NCI-H1092 (cell line): ENCODE measurements at regions not wholly inside any gene's neighbourhood (a gene's known extent, or its start where the extent isn't known, plus 50 kb on each side); places are given as distances from the start of the nearest gene placed in this dataset.
"Not testable (repeated sequence)": the region's sequence is repeated elsewhere in the genome, so short reads cannot be mapped to it uniquely, and the experiment has no call there.

Experiments used
- DNase-seq: peaks from one replicate; lab custom pipeline; 2025; lab: John Stamatoyannopoulos, UW

GRCh38 chr2:48043746-48044145 is 137.4 kb upstream of the FBXO11 start:
- DNase-seq: no peak

GRCh38 chr2:48045613-48046012 is 139.3 kb upstream of the FBXO11 start:
- DNase-seq: no peak

- no peak for DNase-seq
Measured at GRCh38 chr2:48048476-48049171, 142.3 kb upstream of the FBXO11 start.

DNA sequence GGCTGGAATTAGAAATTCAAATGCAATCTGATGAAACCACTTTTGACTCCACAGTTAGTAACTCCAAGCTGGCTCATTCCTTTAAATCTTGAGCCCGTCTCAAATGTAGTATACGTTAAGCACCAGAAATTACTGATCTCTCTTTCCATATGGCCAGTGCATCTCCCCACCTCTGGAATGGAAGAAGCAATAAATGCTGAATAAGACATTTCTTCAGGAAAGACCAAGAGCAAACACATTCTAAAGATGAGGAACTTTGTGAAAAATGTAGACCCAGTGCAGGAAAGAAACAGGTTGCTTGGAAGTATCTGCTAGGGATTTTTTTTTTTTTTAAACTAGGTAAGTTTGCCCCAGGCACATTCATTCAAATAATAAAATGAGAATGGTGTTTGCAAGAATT is 143.1 kb upstream of the FBXO11 start:
- no peak for DNase-seq

DNA sequence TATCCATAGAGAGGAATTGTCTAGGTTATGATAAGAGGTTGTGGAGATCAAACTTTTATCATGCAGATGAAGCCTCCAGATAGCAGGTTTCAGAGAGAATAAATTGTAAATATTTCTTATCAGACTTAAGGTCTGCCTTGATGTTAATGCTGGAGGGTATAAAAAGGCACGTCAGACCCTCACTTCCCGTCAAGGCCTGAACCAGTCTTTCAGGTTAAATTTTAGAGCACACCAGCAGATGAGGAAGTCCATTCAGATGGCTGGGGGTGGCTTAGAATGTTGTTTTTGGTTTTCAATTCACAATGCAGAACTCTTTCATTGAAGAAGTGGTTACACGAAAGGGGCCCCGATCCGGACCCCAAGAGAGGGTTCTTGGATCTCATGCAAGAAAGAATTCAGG is 144.4 kb upstream of the FBXO11 start:
- no peak for DNase-seq

- DNase-seq: no peak
Measured at GRCh38 chr2:48059975-48060374, 153.7 kb upstream of the FBXO11 start.

DNA sequence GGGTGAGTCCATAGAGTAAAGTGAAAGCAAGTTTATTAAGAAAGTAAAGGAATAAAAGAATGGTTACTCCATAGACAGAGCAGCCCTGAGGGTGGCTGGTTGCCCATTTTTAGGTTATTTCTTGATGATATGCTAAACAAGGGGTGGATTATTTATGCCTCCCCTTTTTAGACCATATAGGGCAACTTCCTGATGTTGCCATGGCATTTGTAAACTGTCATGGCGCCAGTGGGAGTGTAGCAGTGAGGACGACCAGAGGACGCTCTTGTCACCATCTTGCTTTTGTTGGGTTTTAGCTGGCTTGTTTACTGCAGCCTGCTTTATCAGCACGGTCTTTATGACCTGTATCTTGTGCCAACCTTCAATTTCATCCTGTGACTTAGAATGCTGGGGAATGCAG is 155.4 kb upstream of the FBXO11 start:
- not testable (repeated sequence) for DNase-seq

DNA sequence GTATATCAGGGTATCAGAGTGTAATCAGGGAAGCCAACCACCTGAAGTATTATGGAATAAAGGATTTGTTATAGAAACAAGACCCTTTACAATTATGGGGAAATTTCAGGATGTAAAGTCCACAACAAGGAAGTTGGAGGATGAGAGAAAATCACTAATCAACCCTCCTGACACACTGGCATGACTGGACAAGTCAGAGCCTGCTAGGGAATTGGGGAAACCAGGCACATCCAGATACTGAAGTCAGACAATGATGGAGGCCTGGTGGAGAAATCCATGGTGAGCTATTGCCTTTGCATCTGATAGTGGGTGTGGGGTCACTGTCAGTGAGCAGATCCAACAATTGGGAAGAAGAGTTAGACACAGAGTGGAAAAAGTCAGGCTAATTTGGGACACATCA is 158.8 kb upstream of the FBXO11 start:
- no peak for DNase-seq

GRCh38 chr2:48066000-48066399 is 159.7 kb upstream of the FBXO11 start:
- DNase-seq: no peak

- no peak for DNase-seq
Measured at GRCh38 chr2:48069769-48070168, 163.5 kb upstream of the FBXO11 start.

- DNase-seq: no peak
Measured at GRCh38 chr2:48070415-48070814, 164.1 kb upstream of the FBXO11 start.

- no peak for DNase-seq
Measured at GRCh38 chr2:48072583-48072982, 166.3 kb upstream of the FBXO11 start.

DNA sequence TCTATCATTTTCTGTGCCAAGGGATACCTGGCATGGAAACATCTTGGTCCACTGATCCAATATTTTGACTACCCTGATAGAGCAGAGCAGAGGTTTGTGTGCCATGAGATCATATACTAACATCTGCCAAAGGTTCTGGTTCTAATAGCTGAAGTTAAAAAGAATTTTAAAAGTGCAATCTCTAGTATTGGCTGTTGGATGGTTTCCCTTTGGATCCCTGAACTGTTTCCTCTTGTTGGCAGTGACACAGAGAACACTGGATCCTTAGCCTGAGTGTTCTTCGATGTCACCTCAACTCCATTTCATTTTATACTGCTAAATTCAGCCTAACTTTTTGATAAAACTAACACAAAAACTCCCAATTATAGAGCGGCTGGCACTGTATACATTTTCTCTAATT is 169.3 kb upstream of the FBXO11 start:
- DNase-seq: no peak

- DNase-seq: no peak
Measured at GRCh38 chr2:48080534-48081316, 174.4 kb upstream of the FBXO11 start.

GRCh38 chr2:48081317-48081628 is 175.0 kb upstream of the FBXO11 start:
- no peak for DNase-seq

GRCh38 chr2:48085888-48086287 is 179.6 kb upstream of the FBXO11 start:
- no peak for DNase-seq

DNA sequence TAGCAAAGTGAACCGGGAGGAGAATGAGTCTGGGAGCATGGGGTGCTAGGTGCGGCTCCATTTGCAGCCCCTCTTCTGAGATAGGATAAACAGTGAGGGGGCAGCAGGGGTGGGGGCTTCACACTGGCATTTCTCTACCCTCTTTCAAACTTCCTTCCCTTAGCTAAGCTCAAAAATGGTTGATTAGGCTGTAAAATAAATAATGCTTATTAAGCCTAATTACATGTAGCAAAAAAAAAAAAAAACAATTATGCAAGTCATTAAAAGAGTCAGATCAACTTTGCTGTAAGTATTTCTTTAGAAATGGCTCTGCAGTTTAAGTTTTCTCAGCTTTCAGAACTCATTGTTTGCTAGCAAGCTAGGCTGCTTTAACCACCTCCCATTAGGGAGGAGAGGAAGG is 182.7 kb upstream of the FBXO11 start:
- DNase-seq: no peak

GRCh38 chr2:48089644-48090043 is 183.3 kb upstream of the FBXO11 start:
- DNase-seq: no peak

DNA sequence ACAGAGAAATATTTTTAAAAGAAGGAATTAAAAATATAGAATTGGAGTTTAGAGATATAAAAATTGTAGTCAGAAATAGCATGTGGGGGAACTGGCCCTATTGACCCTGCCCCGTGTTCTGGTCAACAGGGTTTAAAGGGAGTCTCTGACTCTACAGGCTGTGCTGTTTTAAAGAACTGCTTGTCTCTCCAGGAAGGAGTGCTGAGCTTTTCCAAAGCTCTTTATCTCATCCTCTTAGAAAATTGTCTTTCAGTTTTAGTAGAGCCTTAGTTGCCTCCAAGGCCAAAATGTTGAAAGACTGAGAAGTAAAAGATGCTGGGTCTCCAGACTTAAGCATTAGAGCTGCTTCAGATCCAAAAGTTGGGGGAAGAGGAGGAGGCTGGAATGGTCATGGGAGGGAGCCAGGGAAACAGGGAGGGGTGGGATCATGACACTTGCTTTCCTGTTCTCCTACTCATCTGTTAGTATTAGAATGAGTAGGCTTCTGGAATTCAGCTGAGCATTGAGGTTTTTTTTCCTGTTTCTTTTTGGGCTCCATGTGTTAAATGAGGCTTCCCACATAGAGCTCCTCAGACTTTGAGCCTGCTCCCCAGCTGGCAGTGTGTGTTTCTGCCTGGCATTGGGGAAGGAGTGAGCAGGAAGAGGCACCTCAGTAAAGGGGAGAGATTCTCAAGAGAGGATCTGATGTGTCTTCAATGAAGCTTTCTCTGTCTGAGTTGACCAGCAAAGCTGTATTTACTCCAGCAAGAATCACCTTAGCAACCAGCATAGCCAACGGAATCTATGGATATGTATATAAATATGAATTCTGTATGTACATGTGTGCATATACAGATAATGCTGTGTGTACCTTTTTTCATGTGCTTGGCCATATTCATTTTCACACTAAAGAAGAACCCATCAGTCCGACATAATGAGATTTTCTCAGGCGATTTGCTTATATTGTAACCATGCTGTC is 186.8 kb upstream of the FBXO11 start:
- DNase-seq: no peak

GRCh38 chr2:48096765-48097164 is 190.5 kb upstream of the FBXO11 start:
- DNase-seq: not testable (repeated sequence)

DNA sequence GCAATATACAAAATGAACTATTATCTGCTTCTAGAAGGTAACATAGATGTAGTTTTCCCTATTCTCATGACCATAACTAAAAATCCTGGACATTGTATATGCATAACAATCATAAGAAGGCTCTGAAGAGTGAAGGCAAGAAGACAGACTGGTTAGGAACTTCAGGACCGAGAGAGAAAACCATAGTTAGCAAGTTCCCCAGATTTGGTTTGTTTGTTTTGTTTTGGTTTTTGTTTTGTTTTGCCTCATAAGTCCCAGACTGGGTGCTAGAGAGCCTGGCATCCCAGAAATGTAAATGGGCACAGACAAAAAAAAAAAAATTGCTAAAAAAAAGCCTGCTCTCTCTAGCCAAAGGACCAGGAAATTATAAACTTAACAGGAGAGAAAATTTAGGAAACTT is 192.2 kb upstream of the FBXO11 start:
- no peak for DNase-seq

DNA sequence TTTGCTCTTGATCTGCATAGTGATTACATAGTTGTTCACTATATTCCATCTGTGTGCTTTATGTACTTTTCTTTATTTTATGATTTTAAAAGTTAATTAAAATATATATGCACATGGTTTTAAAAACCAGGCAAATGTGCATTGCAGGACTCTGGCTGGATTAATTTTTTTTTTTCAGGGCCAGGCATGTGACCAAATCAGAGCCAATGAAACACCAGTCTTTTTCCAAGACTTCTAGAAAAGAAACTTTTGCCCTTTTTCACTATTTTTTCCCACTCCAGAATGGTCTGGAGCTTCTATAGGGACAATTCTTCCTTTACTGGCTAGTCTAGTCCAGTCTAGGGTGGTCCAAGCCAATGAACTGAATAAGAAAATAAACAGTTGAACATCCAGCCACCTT is 198.1 kb upstream of the FBXO11 start:
- no peak for DNase-seq

DNA sequence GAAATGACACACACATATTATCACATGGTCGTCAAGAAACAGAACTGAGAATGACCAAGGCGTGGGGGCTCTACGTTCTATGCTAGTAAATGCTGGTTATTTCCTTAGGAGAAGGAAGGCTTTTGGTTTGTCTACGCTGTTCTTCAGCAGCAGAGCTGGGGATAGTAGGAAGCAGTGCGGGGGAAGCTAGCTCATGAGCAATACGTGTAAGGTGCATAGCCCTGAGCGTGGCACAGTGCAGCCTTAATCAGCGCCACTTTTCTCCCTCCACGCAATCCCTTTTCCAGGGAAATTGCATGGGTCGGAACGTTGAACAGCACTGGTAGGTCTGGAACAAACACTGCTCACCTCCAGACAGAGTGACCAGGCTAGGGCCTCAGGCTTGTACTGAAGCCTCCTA is 199.6 kb upstream of the FBXO11 start:
- DNase-seq: no peak
